A673 (cell line): ENCODE measurements at regions not wholly inside any gene's neighbourhood (a gene's known extent, or its start where the extent isn't known, plus 50 kb on each side); places are given as distances from the start of the nearest gene placed in this dataset.

Source experiments
- CTCF ChIP-seq: fragments of 300-800, 200-600 bp; sonication (generic); conservative IDR thresholded peaks from 2 replicates; pipeline ENCODE4 v1.5.1; 2017; ENCODE audit warnings: low read depth, mild to moderate bottlenecking, antibody characterized with exemption, low read length, moderate library complexity, mixed read lengths
- EZH2 ChIP-seq: fragments of 200-600 bp; sonication (generic); IDR thresholded peaks from 2 replicates; pipeline ENCODE4 v1.6.1; 2017; ENCODE audit warnings: borderline replicate concordance, low read depth, mild to moderate bottlenecking, mixed read lengths, antibody characterized with exemption, low read length; ENCODE audit not compliant: poor library complexity, severe bottlenecking

DNA sequence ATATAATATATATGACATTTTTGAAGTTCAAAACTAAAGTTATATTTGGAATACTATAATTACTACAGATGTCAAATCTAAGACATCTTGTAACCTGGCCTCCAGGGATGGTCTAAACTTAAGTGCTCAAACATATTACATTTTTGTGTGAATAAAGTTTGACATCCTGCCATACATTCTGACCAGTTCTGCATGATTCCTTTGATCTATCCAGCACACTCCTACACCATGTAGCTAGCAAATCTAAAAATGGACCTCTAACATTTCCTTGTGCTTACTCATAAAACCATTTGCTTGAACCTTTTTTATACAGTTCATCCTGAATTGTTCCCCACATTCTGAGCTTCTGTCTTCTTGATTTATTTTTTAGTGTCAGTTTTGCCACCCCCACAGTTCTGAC, 294.3 kb upstream of the ZNF804A start:
- TF ChIP-seq CTCF (no peak), EZH2 (no peak)
